ENCODE measurements at regions not wholly inside any gene's neighbourhood (a gene's known extent, or its start where the extent isn't known, plus 50 kb on each side); places are given as distances from the start of the nearest gene placed in this dataset.

DNA sequence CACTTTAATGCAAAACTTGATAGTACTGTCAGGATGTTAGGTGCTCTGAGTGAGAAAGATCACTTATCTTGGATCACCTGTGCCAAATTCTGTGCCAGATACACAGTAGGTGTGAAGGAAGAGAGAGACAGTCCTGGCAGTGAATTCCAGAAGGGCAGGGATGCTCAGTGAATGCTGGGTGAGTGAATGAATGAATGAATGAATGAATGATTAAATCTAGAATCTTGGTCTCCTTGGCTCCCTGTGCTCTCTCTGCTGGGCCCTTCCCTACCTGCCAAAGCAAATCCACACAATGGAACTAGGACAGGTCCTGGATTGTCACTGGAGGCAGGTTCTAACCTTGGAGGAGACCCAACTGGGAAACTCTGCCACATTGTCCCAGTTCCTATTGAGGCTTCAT, 117.5 kb upstream of the CXCL14 start:
- no peak for TF ChIP-seq CTCF (IDR thresholded peaks at IDR 0.05; ENCODE audit: low read length)
- TF ChIP-seq EZH2 (IDR thresholded peaks at IDR 0.05; ENCODE audit: borderline replicate concordance, low read length), result no peak
